Activated naive CD4-positive, alpha-beta T cell (primary cell): ENCODE measurements at regions not wholly inside any gene's neighbourhood (a gene's known extent, or its start where the extent isn't known, plus 50 kb on each side); places are given as distances from the start of the nearest gene placed in this dataset.
A peak's percentile ranks its signal among the peaks of the same experiment; 100 is the strongest.
"Not testable (repeated sequence)": the region's sequence is repeated elsewhere in the genome, so short reads cannot be mapped to it uniquely, and the experiment has no call there.

Source experiments
- DNase-seq, 4 experiments: peaks; one replicate each; lab custom pipeline; 2025; lab: John Stamatoyannopoulos, UW

- not testable (repeated sequence) for DNase-seq
Measured at GRCh38 chr10:46095943-46096342, 49.9 kb upstream of the MSMB start.

DNA sequence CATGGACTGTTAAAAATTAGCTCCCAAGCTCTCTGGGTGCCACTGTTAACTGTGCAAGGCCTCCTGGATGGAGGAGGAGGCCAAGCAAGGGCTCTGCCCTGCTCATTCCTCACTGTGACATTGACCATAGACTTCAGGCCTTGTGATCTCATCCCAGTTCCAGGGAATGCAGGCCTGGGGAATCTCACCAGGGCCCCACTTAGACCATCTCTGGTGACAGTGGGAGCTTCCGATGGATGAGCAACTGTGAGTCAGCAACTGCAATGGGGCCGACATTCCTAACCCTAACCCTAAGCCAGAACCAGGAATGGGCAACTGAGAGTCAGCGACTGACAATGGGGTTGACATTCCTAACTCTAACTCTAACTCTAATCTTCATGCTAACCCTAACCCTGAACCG is 50.4 kb upstream of the MSMB start:
- DNase-seq = no peak

DNA sequence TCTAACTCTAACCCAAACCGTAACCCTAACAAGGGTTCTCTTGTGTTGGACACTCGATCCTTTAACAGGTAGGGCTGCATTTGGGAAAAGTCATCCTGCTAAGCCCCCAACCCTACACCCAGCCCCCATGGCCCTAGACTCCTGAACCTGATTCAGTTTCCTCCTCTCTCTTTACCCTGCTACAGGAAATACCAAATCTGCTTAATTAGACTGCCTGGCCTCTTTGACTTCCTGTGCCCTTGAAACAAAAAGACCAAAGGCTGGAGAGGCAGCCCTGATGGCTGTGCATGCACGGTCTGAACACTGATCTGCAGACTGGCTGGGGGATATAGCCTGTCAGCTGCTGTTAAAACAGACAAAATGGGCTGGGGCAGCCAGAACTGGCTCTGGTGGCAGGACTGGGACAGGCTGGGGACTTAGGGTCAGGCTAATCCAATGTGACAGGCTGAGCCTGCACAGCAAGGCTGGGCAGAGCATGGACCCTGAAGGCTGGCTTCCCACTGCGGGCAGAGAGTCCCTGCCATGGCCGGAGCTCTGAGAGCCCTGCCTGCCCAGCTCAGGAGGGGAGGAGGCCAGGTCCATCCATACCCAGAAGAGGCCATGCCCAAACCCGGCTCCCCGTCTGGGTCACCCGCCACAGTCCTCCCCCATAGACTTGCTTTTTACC is 51.0 kb upstream of the MSMB start:
- no peak for DNase-seq

DNA sequence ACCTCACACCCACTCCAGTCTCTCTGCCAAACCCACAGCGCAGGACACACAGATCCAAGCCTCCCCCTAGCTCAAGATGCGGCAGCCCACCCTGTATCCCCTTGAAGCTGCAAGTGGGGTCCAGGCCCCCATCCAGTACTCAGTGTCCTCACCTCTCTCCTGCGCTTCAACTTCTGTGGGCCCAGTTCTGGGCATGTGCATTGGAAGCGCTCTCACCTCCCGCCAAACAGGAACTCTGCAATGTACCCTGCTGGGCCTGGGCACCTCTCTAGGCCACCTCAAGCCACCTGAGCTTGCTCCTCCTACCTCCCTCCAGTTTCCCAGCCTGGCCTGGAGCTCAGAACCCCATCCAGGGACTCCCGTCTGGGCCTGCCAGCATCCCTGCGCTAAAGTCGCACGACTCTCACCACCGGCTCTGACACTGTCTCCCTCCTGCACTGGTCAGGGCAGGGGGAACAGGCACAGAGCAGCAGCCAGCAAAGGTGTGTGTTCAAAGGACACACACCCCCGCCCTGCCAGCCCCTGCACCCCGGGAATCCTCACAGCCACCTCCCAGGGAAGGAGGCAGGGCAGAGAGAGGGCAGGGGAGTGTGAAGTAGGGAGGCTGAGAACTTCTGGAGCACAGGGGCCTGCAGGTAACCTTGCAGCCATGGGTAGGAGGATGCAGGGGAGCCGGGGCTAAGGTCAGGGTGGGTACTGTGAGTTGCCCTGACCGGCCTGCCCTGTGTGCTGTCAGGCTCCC is 51.7 kb upstream of the MSMB start:
- DNase-seq = no peak

DNA sequence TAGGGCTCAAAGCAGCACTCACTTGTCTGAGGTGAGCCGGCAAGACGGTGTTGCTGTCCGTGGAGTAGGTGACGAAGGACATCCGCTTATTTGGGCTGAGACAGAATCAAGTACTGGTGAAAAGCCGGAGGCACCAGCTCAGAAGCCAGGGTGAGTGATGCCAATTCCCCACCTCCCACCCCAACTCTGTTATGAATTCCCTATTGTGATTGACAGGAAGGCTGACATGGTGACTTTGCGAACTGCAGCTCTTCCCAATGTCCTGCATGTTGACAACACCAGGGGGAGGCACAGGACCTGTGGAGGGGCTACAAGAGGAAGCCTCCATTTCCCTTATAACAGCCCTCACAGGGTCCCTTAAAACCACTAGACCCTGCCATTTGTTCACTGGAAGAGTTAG is 52.3 kb upstream of the MSMB start:
- DNase-seq = no peak

DNA sequence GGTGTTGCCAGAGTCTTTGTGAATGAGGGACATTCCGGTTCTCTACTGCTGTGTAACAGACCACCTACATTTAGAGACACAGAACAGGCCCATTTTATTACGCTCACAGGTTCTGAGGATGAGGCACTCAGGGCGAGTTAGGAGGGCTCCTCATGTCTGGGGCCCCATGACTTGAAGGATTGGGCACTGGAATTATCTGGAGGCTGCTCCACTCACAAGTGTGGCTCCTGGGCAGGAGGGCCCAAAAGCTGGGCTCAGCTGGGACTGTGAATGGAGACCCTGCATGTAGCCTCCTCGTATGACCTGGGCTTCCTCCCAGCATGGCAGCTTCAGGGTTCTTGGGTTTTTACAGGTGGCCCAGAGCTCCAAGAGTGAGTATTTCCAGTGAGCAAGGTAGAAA is 52.9 kb upstream of the MSMB start:
- DNase-seq = not testable (repeated sequence)

DNA sequence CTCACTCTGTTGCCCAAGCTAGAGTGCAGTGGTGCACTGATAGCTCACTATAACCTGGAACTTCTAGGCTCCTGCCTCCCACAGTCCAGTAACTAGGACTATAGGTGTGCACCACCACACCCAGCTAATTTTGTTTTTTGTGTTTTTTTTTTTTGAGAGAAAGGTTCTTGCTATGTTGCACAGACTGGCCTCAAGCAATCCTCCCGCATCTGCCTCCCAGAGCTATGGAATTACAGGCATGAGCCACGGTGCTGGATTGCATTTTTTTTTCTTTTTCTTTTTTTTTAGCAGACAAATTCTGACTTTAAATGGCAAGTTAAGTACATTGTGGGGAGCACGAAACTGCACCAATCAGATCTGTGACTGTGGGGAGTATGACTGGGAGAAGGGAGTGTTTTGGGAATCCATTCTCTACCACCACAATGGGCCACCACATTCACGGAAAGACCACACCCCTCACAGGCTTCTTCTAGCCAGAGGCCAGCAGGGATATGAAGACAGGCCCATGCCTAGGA is 58.1 kb upstream of the MSMB start:
- DNase-seq = no peak

GRCh38 chr10:46105416-46105815 is 59.3 kb upstream of the MSMB start:
- DNase-seq = not testable (repeated sequence)

GRCh38 chr10:46105856-46106409 is 59.9 kb upstream of the MSMB start:
- not testable (repeated sequence) for DNase-seq

DNA sequence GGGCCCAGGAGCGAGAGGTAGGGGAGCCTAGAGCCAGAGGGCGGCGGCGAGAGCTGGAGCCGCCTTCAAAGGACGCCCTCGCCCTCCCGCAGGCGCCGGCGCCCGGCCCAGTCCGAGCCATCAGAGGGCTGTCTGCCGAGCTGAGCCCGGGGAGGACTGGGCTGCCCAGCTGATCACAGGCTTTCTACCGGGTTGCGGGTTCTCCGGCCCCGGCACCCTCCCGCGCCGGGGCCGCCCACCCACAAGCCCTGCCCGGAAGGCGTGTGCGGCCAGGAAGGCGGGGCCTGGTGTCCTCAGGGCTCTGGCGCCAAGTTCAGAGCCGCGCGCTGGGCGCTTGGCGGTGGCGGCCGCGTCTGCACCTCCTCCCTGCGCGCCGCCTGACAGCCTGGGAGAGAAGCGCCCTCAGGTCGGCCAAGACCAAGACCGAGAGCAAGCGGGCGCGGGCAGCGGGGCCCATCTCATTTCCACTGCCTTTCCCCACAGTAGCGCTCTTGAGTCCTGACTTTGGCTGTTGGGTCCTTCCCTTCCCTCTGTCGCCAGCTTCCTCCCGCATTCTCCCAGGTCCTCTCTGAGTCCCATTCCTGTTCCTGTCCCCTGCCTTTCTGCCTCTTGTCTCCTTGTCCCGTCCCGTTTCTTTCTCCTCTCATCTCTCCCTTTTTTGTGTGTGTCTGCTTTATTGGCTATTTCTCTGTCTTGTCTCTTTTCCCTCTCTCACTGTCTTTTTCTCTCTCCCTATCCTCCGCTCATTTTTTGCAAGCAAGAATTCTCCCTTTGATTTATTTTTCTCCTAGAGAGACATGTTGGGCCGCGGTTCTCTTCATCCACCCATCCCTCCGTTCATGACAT is 60.6 kb upstream of the MSMB start:
- DNase-seq = peak in 1 of 4 experiments; percentile 36

DNA sequence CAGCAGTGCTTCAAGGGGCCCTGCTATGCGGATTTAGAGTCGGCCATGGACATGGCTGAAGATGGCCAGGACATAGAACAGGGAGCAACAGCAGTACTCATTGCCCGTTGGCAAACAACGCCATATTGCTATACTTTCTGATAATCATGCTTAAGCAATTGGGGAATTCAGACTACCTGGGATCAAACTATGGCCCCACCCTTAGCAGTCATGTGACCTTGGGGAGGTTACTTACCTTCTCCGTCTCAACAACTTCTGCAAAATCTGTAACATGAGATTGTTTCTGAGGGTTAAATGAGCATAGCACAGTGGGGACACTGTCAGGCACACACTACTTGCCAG is 62.1 kb upstream of the MSMB start:
- DNase-seq = not testable (repeated sequence)

DNA sequence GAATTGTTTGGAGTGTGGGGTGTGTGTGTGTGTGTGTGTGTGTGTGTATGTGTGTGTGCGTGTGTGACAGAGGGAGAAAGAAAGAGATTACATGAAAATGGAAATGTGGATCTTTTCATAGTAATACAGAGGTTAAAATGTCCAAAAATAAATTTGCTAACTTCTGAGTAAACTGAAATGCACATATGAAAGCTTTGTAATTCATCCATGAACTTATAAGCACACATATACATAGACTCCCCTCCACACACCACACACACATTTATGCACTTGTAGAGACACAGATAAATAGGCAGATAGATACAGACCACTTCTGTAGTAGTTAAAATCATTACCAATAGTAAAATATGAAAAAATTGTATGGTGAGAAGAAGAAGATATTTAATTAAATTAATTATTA is 108.2 kb upstream of the MSMB start:
- not testable (repeated sequence) for DNase-seq

- DNase-seq = not testable (repeated sequence)
Measured at GRCh38 chr10:46154683-46155082, 108.6 kb upstream of the MSMB start.

GRCh38 chr10:46156866-46157265 is 110.8 kb upstream of the MSMB start:
- not testable (repeated sequence) for DNase-seq

- no peak for DNase-seq
Measured at GRCh38 chr10:46169736-46170135, 117.1 kb upstream of the ANTXRL start.

GRCh38 chr10:46170789-46171188 is 116.0 kb upstream of the ANTXRL start:
- DNase-seq = no peak

- DNase-seq = no peak
Measured at GRCh38 chr10:46171661-46172060, 115.1 kb upstream of the ANTXRL start.

- no peak for DNase-seq
Measured at GRCh38 chr10:46175296-46175695, 111.5 kb upstream of the ANTXRL start.

GRCh38 chr10:46175831-46176230 is 111.0 kb upstream of the ANTXRL start:
- no peak for DNase-seq

DNA sequence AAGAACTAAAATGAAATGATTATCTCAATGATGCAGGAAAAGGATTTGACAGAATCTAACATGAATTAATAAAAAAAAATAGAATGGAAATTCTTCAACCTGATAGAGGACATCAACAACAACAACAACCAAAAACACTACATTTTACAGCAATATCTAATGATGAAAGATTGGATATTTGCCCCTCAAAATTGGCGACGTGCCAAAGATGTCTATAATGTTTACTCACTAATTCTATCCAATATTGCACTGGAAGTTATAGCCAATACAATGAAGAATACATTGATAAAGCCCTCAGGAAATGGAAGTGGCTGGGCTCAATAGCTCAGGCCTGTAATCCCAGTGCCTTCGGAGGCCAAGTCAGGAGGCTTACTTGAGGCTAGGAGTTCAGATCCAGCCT is 99.4 kb upstream of the ANTXRL start:
- not testable (repeated sequence) for DNase-seq

DNA sequence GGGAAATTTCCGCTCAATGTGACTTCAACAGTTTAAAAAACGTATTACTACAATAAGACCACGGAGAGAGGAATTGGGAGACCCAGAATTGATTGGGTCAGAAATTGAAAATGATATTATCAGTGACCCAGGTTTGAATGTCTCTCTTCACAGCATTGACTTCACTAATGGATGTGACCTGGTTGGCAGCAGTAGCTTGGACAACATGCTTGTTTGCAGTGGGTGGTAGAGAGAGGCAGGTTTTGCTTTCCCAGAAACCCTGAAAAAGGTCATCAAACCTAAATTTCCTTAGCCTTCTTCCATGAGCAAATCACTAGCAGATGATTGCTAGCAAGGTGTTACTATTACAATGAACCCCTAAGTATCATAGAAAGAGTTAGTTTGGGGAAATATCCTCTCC is 89.7 kb upstream of the ANTXRL start:
- no peak for DNase-seq

- no peak for DNase-seq
Measured at GRCh38 chr10:46198516-46198915, 88.3 kb upstream of the ANTXRL start.
